ENCODE measurements at regions not wholly inside any gene's neighbourhood (a gene's known extent, or its start where the extent isn't known, plus 50 kb on each side); places are given as distances from the start of the nearest gene placed in this dataset.
A peak's percentile ranks its signal among the peaks of the same experiment; 100 is the strongest.

- peaks cover 5% of the 10 kb centered on the region for H3K27me3 Mint-ChIP-seq (ENCODE audit: low read depth)
- no peaks in the 10 kb centered on the region for H3K36me3 Mint-ChIP-seq (ENCODE audit: insufficient read depth in 2 of 2)
- no peak overlapping the region for H3K4me3 Mint-ChIP-seq
- ATAC-seq (replicated peaks in 1 of 2): no peak
- H3K4me1 Mint-ChIP-seq (ENCODE audit: low read depth): peaks cover 19% of the 10 kb centered on the region
- DNase-seq: no peak
- H3K27ac Mint-ChIP-seq: no peak overlapping the region
- H3K9me3 Mint-ChIP-seq: peaks cover 0 to 4% of the 10 kb centered on the region in 2 donors
These were observed 87.2 kb downstream of the TNFAIP3 start for GRCh38 chr6:137954253-137954652.

DNA sequence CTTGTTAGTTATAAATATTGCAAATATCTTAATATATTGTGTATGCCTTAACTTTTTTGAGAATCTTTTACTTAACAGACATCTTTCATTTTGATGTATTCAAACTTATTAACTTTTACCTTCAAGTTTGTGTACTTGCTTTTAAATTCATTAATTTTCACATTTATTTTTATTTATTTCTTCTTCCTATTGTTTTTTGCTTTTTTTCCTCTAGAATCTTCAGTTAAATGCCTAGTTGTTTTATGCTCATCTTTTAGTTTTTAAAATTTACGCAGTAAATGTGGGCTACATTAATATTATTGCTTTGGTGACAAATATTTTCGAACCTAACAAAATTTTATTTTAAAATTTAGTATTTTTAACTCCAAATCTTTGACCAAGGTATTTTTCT lies 89.0 kb downstream of the TNFAIP3 start:
- DNase-seq: no peak
- Mint-ChIP-seq H3K4me1 (ENCODE audit: low read depth) (peaks cover 5% of the 10 kb centered on the region), H3K4me3 (no peak overlapping the region), H3K36me3 (ENCODE audit: insufficient read depth in 2 of 2) (peaks cover 1 to 2% of the 10 kb centered on the region in 2 donors), H3K27me3 (ENCODE audit: low read depth) (peaks cover 5% of the 10 kb centered on the region), H3K27ac (no peak overlapping the region), H3K9me3 (peaks cover 2 to 8% of the 10 kb centered on the region in 2 donors)
- ATAC-seq (replicated peaks in 1 of 2): no peak

- ATAC-seq (replicated peaks in 1 of 2) (no peak), DNase-seq (no peak)
- Mint-ChIP-seq H3K9me3 (peaks cover 2 to 8% of the 10 kb centered on the region in 2 donors), H3K27ac (no peak overlapping the region), H3K4me3 (no peak overlapping the region), H3K4me1 (ENCODE audit: low read depth) (peaks cover 5% of the 10 kb centered on the region), H3K36me3 (ENCODE audit: insufficient read depth in 2 of 2) (peaks cover 5% of the 10 kb centered on the region in 2 donors), H3K27me3 (ENCODE audit: low read depth) (peaks cover 5% of the 10 kb centered on the region)
These were observed 90.4 kb downstream of the TNFAIP3 start for GRCh38 chr6:137957471-137957870.

DNA sequence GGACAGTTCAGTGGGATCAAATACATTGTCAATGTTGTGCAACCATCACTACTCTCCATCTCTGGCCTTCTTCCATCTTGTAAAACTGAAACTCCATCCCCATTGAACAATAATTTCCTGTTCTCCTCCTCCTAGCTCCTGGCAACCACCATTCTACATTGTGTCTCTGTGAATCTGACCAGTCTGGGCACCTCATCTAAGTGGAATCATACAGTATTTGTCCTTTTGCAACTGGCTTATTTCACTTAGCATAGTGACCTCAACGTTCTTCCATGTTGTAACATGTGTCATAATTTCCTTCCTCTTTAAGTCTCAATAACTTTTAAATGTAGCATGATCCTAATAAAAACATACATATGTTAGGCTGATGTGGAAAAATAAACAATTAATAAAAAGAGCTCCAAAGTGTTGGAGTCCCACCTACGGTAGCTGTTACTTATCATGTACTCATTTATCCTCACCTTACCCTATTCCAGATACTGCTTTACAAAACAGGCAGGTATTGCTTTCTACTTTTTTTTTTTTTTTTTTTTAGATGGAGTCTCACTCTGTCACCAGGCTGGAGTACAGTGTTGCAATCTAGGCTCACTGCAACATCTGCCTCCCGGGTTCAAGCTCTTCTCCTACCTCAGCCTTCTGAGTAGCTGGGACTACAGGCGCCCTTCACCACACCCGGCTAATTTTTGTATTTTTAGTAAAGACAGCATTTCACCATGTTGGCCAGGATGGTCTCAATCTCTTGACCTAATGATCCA lies 91.9 kb downstream of the TNFAIP3 start:
- no peak for ATAC-seq (replicated peaks in 1 of 2)
- Mint-ChIP-seq H3K4me3 (no peak overlapping the region), H3K27ac (no peak overlapping the region), H3K4me1 (ENCODE audit: low read depth) (peaks cover 5% of the 10 kb centered on the region), H3K36me3 (ENCODE audit: insufficient read depth in 2 of 2) (peaks cover 5% of the 10 kb centered on the region in 2 donors), H3K27me3 (ENCODE audit: low read depth) (no peaks in the 10 kb centered on the region), H3K9me3 (peaks cover 2 to 8% of the 10 kb centered on the region in 2 donors)
- no peak for DNase-seq

DNA sequence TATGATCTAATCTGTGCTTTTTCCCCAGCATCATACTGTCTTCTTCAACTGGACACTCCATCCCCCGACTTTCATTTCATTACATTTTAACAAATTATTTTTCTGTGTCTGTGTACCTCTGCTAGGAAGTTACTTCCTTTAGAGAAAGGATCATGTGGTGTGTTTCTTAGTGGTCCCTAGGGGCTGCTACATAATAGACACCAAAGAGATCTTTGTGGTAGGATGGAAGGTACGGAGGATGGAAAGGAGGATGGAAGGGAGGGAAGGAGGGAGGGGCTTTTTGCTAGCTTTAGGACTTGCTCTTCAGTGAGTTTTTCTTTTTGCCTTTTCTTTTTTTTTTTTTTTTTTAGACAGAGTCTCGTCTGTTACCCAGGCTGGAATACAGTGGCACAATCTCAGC lies 95.7 kb downstream of the TNFAIP3 start:
- no peak overlapping the region for H3K27ac Mint-ChIP-seq
- ATAC-seq (replicated peaks in 1 of 2) (no peak), DNase-seq (no peak)
- no peaks in the 10 kb centered on the region for H3K27me3 Mint-ChIP-seq (ENCODE audit: low read depth)
- H3K36me3 Mint-ChIP-seq (ENCODE audit: insufficient read depth in 2 of 2): peaks cover 5% of the 10 kb centered on the region in 2 donors
- H3K4me3 Mint-ChIP-seq: no peak overlapping the region
- peaks cover 5% of the 10 kb centered on the region for H3K4me1 Mint-ChIP-seq (ENCODE audit: low read depth)
- peaks cover 2 to 9% of the 10 kb centered on the region in 2 donors for H3K9me3 Mint-ChIP-seq

- H3K4me1 Mint-ChIP-seq (ENCODE audit: low read depth): peaks cover 26% of the 10 kb centered on the region
- DNase-seq: no peak
- H3K4me3 Mint-ChIP-seq: no peak overlapping the region
- peaks cover 5 to 7% of the 10 kb centered on the region in 2 donors for H3K36me3 Mint-ChIP-seq (ENCODE audit: insufficient read depth in 2 of 2)
- H3K27ac Mint-ChIP-seq: no peak overlapping the region
- H3K27me3 Mint-ChIP-seq (ENCODE audit: low read depth): no peaks in the 10 kb centered on the region
- no peak for ATAC-seq (replicated peaks in 1 of 2)
- H3K9me3 Mint-ChIP-seq: peaks cover 4 to 5% of the 10 kb centered on the region in 2 donors
These were observed 97.8 kb downstream of the TNFAIP3 start for GRCh38 chr6:137964876-137965275.

- H3K27ac Mint-ChIP-seq: peak overlapping the region; percentile 100
- ATAC-seq (replicated peaks in 1 of 2) (peak; percentile 24 to 27), DNase-seq (no peak)
- peaks cover 4 to 8% of the 10 kb centered on the region in 2 donors for H3K9me3 Mint-ChIP-seq
- peaks cover 2 to 3% of the 10 kb centered on the region in 2 donors for H3K36me3 Mint-ChIP-seq (ENCODE audit: insufficient read depth in 2 of 2)
- H3K4me3 Mint-ChIP-seq: peak overlapping the region; percentile 74 to 98
- H3K27me3 Mint-ChIP-seq (ENCODE audit: low read depth): no peaks in the 10 kb centered on the region
- peaks cover 53% of the 10 kb centered on the region for H3K4me1 Mint-ChIP-seq (ENCODE audit: low read depth)
These were observed 100.8 kb downstream of the TNFAIP3 start for GRCh38 chr6:137967689-137968454.

DNA sequence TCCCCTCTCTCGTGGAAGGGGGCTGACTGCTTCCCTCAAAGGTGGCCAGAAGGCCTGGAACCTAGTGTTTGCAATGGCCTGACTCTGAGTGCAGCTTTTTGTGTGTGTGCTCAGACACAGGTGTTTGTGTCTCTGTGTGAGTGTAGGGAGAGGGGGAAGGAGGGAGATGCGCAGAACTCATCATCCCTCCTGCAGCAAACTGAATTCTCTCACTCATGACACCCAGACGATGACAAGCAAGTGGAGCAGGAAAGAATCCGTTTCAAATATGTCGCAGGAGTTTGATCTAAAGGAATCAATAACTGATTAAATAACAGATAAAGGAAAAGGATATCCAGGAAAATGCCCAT lies 101.4 kb downstream of the TNFAIP3 start:
- ATAC-seq (replicated peaks in 1 of 2): no peak
- Mint-ChIP-seq H3K4me1 (ENCODE audit: low read depth) (peaks cover 55% of the 10 kb centered on the region), H3K9me3 (peaks cover 4 to 9% of the 10 kb centered on the region in 2 donors)

DNA sequence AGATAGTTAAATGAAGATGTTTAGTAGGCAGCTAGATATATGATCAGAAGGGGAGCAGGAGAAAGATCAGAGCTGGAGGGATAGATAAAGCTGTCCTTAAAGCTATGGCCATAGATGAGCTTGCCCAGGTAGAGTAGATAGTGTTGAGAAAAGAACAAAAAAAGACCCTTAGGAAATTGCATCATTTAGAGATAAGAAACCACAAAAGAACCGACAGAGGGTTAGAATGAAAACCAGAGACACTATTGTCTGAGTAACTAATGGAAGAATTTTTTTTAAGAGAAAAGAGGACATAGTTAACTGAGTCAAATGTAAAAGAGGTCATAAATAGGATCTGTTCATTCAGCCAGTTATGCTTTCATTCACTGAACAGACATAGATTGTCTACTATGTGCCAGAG lies 101.8 kb downstream of the TNFAIP3 start:
- peaks cover 4 to 10% of the 10 kb centered on the region in 2 donors for H3K9me3 Mint-ChIP-seq
- H3K27ac Mint-ChIP-seq: peak overlapping the region; percentile 100
- H3K4me1 Mint-ChIP-seq (ENCODE audit: low read depth): peaks cover 59% of the 10 kb centered on the region
- peak; percentile 75 to 78 for ATAC-seq (replicated peaks in 1 of 2)
- H3K4me3 Mint-ChIP-seq: peak overlapping the region; percentile 74 to 98
- no peaks in the 10 kb centered on the region for H3K27me3 Mint-ChIP-seq (ENCODE audit: low read depth)
- H3K36me3 Mint-ChIP-seq (ENCODE audit: insufficient read depth in 2 of 2): peaks cover 2 to 5% of the 10 kb centered on the region in 2 donors
- DNase-seq: no peak

More for the DNA sequence above, 101.4 kb downstream of the TNFAIP3 start:
- H3K4me3 Mint-ChIP-seq: peak overlapping the region; percentile 74 to 98
- peaks cover 2 to 5% of the 10 kb centered on the region in 2 donors for H3K36me3 Mint-ChIP-seq (ENCODE audit: insufficient read depth in 2 of 2)
- no peak for DNase-seq
- H3K27ac Mint-ChIP-seq: peak overlapping the region; percentile 100
- H3K27me3 Mint-ChIP-seq (ENCODE audit: low read depth): no peaks in the 10 kb centered on the region

DNA sequence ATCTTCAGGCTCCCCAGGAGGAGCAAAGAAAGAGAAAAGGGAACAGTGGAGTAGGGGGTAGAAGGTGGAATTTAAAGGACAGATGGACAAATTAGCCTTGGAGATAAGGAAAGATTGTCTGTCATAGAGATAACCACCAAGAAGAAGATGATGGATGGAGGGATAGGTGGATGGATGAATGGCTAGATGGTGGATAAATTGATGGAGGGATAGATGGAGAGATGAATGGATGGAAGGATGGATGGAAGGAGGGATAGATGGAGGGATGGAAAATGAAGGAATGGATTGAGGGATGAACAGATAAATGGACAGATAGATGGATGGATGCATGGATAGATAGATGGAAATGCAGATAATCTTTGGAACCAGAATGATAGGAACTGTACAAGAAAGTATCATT lies 102.8 kb downstream of the TNFAIP3 start:
- no peaks in the 10 kb centered on the region for H3K27me3 Mint-ChIP-seq (ENCODE audit: low read depth)
- no peak for ATAC-seq (replicated peaks in 1 of 2)
- peaks cover 69% of the 10 kb centered on the region for H3K4me1 Mint-ChIP-seq (ENCODE audit: low read depth)
- peaks cover 4 to 10% of the 10 kb centered on the region in 2 donors for H3K9me3 Mint-ChIP-seq
- DNase-seq: no peak
- H3K27ac Mint-ChIP-seq: peak overlapping the region; percentile 91
- H3K4me3 Mint-ChIP-seq: peak overlapping the region; percentile 74 to 98
- H3K36me3 Mint-ChIP-seq (ENCODE audit: insufficient read depth in 2 of 2): peaks cover 2 to 5% of the 10 kb centered on the region in 2 donors

GRCh38 chr6:137970368-137970767 lies 103.3 kb downstream of the TNFAIP3 start:
- peaks cover 4 to 8% of the 10 kb centered on the region in 2 donors for H3K9me3 Mint-ChIP-seq
- no peaks in the 10 kb centered on the region for H3K27me3 Mint-ChIP-seq (ENCODE audit: low read depth)
- peak overlapping the region; percentile 74 to 98 for H3K4me3 Mint-ChIP-seq
- H3K36me3 Mint-ChIP-seq (ENCODE audit: insufficient read depth in 2 of 2): peaks cover 2 to 5% of the 10 kb centered on the region in 2 donors
- H3K4me1 Mint-ChIP-seq (ENCODE audit: low read depth): peaks cover 74% of the 10 kb centered on the region
- peak overlapping the region; percentile 91 for H3K27ac Mint-ChIP-seq
- DNase-seq (peak; percentile 46 to 58), ATAC-seq (replicated peaks in 1 of 2) (peak; percentile 57 to 66)

GRCh38 chr6:137973201-137973600 lies 106.1 kb downstream of the TNFAIP3 start:
- H3K27ac Mint-ChIP-seq: peak overlapping the region; percentile 21
- H3K27me3 Mint-ChIP-seq (ENCODE audit: low read depth): no peaks in the 10 kb centered on the region
- ATAC-seq (replicated peaks in 1 of 2) (no peak), DNase-seq (no peak)
- peaks cover 2 to 8% of the 10 kb centered on the region in 2 donors for H3K9me3 Mint-ChIP-seq
- H3K4me1 Mint-ChIP-seq (ENCODE audit: low read depth): peaks cover 93% of the 10 kb centered on the region
- H3K4me3 Mint-ChIP-seq: no peak overlapping the region
- H3K36me3 Mint-ChIP-seq (ENCODE audit: insufficient read depth in 2 of 2): peaks cover 2 to 3% of the 10 kb centered on the region in 2 donors

All from activated T-cell treated with anti-CD3 and anti-CD28 coated beads, Interleukin-2, amount 50 U/mL, for 72 hours (primary cell).